ENCODE measurements at regions not wholly inside any gene's neighbourhood (a gene's known extent, or its start where the extent isn't known, plus 50 kb on each side); places are given as distances from the start of the nearest gene placed in this dataset.

DNA sequence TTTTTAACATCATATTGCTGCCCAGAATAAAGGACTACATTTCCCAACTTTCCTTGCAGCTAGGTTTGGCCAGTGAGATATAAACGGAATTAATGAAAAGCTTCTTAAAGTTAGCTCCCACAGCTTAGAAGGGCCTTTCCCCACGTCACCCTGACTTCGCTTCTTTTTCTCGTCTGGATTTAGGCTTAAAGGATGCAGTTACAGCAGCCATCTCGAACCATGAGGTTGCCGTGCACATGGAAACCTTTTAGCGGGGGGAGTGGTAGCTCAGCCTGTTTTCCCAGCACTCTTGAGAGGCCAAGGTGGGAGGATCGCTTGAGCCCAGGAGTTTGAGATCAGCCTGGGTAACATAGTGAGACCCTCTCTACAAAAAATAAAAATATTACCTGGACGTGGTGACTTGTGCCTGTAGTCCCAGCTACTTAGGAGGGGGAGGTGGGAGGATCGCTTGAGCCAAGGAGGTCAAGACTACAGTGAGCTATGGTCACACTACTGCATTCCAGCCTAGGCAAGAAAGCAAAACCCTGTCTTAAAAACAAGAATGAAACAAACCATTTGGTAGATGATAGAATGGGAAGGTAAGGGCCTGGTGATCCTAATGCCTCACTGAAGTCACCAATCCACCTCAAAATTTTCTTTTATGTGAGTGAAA lies 64.3 kb upstream of the C1GALT1 start:
- no peaks in the 10 kb centered on the region for H3K79me2 ChIP-seq (ENCODE audit: control insufficient read depth, insufficient read depth, low read length)
- no peak for DNase-seq (ENCODE audit: low read depth in 2 of 2)
- no peaks in the 10 kb centered on the region for H3K9me3 ChIP-seq (ENCODE audit: control insufficient read depth, insufficient read depth, low read depth, low read length)
- no peaks in the 10 kb centered on the region for H4K20me1 ChIP-seq (ENCODE audit: control insufficient read depth, extremely low read depth, insufficient read depth, low read length)
- H2AFZ ChIP-seq (ENCODE audit: low read length): no peak overlapping the region
- H3K36me3 ChIP-seq (ENCODE audit: control insufficient read depth, insufficient read depth, low read length): no peaks in the 10 kb centered on the region
- H3K9ac ChIP-seq (ENCODE audit: insufficient read depth, low read length): no peak overlapping the region
- no peaks in the 10 kb centered on the region for H3K27me3 ChIP-seq (ENCODE audit: control insufficient read depth, insufficient read depth, low read length)
- no peak overlapping the region for H3K4me2 ChIP-seq (ENCODE audit: extremely low read depth, insufficient read depth, low read length)
- H3K4me3 ChIP-seq (replicated peaks in 1 of 4; ENCODE audit: control extremely low read depth in 1 of 4, insufficient read depth in 1 of 4, low read depth in 3 of 4, low read length in 4 of 4): no peak overlapping the region
- no peak overlapping the region for H3K27ac ChIP-seq (ENCODE audit: insufficient read depth, low read length)
- no peaks in the 10 kb centered on the region for H3K4me1 ChIP-seq (ENCODE audit: control insufficient read depth, extremely low read depth, insufficient read depth, low read length)
- TF ChIP-seq EZH2 (IDR thresholded peaks at IDR 0.05; ENCODE audit: low read length, missing control alignments): no peak

DNA sequence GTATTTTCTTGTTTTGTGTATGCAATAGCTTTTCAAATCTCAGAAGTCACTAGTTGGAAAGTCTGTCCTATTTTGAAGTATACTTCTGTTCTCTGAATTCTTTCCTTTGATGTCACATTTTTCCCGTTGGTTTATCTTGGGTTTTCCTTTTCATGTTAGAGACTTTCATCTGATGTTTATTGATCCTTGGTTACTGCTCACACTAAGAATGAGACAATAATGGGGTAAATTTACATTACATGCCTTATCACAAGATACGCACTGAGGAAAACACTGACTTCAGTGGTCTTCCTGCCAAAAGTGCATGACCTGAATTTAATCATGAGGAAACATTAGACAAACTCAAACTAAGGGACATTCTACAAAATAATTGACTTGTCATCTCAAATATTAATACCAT lies 63.5 kb upstream of the C1GALT1 start:
- Histone ChIP-seq H3K4me1 (ENCODE audit: control insufficient read depth, extremely low read depth, insufficient read depth, low read length) (no peaks in the 10 kb centered on the region), H3K27ac (ENCODE audit: insufficient read depth, low read length) (no peak overlapping the region), H3K36me3 (ENCODE audit: control insufficient read depth, insufficient read depth, low read length) (no peaks in the 10 kb centered on the region)

DNA sequence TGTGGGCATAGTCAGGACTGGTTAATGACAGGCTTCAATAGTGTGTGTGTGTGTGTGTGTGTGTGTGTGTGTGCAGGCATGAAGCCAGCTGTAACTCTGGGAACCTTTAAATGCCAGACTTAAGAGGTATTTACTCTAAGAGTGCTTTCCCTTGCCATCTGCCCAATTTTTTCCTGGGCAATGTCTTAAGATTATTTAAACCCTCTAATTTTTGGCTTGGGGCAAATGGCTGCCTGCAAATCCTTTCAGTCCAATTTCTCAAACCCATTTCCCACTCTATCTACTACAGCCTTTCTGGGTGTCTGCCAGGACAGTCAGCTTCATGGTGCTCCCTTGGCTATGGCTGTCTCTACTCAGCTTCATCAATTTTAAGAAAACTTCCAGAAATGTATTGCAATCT lies 62.6 kb upstream of the C1GALT1 start:
- Histone ChIP-seq H3K9ac (ENCODE audit: insufficient read depth, low read length) (no peak overlapping the region), H3K79me2 (ENCODE audit: control insufficient read depth, insufficient read depth, low read length) (no peaks in the 10 kb centered on the region), H3K27me3 (ENCODE audit: control insufficient read depth, insufficient read depth, low read length) (no peaks in the 10 kb centered on the region), H3K9me3 (ENCODE audit: control insufficient read depth, insufficient read depth, low read depth, low read length) (no peaks in the 10 kb centered on the region), H2AFZ (ENCODE audit: low read length) (no peak overlapping the region), H3K36me3 (ENCODE audit: control insufficient read depth, insufficient read depth, low read length) (no peaks in the 10 kb centered on the region), H3K27ac (ENCODE audit: insufficient read depth, low read length) (no peak overlapping the region), H3K4me1 (ENCODE audit: control insufficient read depth, extremely low read depth, insufficient read depth, low read length) (no peaks in the 10 kb centered on the region), H4K20me1 (ENCODE audit: control insufficient read depth, extremely low read depth, insufficient read depth, low read length) (no peaks in the 10 kb centered on the region), H3K4me3 (replicated peaks in 1 of 4; ENCODE audit: control extremely low read depth in 1 of 4, insufficient read depth in 1 of 4, low read depth in 3 of 4, low read length in 4 of 4) (no peak overlapping the region), H3K4me2 (ENCODE audit: extremely low read depth, insufficient read depth, low read length) (no peak overlapping the region)
- DNase-seq (ENCODE audit: low read depth in 2 of 2): no peak
- TF ChIP-seq CTCF (conservative IDR thresholded peaks at IDR 0.05 in 1 of 2, IDR thresholded peaks at IDR 0.05 in 1 of 2; ENCODE audit: low read depth in 1 of 2, low read length in 2 of 2) (no peak), EZH2 (IDR thresholded peaks at IDR 0.05; ENCODE audit: low read length, missing control alignments) (no peak)

More for the DNA sequence above, 63.5 kb upstream of the C1GALT1 start:
- no peak for DNase-seq (ENCODE audit: low read depth in 2 of 2)
- Histone ChIP-seq H3K79me2 (ENCODE audit: control insufficient read depth, insufficient read depth, low read length) (no peaks in the 10 kb centered on the region), H3K4me2 (ENCODE audit: extremely low read depth, insufficient read depth, low read length) (no peak overlapping the region), H3K9me3 (ENCODE audit: control insufficient read depth, insufficient read depth, low read depth, low read length) (no peaks in the 10 kb centered on the region), H3K4me3 (replicated peaks in 1 of 4; ENCODE audit: control extremely low read depth in 1 of 4, insufficient read depth in 1 of 4, low read depth in 3 of 4, low read length in 4 of 4) (no peak overlapping the region), H2AFZ (ENCODE audit: low read length) (no peak overlapping the region), H3K27me3 (ENCODE audit: control insufficient read depth, insufficient read depth, low read length) (no peaks in the 10 kb centered on the region), H3K9ac (ENCODE audit: insufficient read depth, low read length) (no peak overlapping the region), H4K20me1 (ENCODE audit: control insufficient read depth, extremely low read depth, insufficient read depth, low read length) (no peaks in the 10 kb centered on the region)
- TF ChIP-seq CTCF (conservative IDR thresholded peaks at IDR 0.05 in 1 of 2, IDR thresholded peaks at IDR 0.05 in 1 of 2; ENCODE audit: low read depth in 1 of 2, low read length in 2 of 2) (no peak), EZH2 (IDR thresholded peaks at IDR 0.05; ENCODE audit: low read length, missing control alignments) (no peak)

All from fibroblast of lung (primary cell).